ENCODE measurements at regions not wholly inside any gene's neighbourhood (a gene's known extent, or its start where the extent isn't known, plus 50 kb on each side); places are given as distances from the start of the nearest gene placed in this dataset.

DNA sequence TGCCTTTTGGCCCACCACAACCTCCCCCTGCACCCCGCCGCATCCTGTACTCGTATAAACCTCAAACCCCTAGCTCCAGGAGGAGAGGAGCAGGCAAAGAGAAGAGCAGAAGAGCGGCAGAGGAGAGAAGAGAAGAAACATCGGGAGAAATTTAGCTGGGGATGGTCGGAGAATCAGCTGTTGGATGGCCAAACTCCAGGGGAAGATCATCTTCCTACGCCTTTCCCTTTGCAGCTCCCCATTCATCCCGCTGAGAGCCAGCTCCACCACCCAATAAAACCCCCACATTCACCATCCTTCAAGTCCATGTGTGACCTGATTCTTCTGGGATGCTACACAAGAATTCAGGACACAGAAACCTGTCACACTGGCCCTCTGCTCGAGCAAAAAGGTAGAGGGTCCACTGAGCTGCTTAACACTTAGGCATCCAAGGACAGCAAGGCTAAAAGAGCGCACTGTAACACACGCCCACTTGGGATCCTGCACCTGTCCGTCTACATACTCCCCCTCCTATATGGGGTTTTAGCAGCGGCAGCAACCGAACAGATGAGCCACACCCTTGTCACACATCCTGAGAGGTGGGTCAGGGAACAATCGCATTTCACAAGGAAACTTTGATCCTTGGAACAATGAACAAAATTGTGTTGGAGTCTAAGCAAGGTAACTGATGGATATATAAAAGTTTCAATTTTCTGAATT lies 51.6 kb upstream of the MIR17HG start:
- H3K4me3 Mint-ChIP-seq (ENCODE audit: unreplicated experiment), result no peak overlapping the region
- no peaks in the 10 kb centered on the region for H3K27me3 Mint-ChIP-seq (ENCODE audit: unreplicated experiment)
- H3K9me3 Mint-ChIP-seq (ENCODE audit: unreplicated experiment), result no peaks in the 10 kb centered on the region
- no peaks in the 10 kb centered on the region for H3K4me1 Mint-ChIP-seq (ENCODE audit: unreplicated experiment)
- no peak for DNase-seq (ENCODE audit: low spot score)
- no peaks in the 10 kb centered on the region for H3K36me3 Mint-ChIP-seq (ENCODE audit: low read depth, unreplicated experiment)
- H3K27ac Mint-ChIP-seq (ENCODE audit: unreplicated experiment), result no peak overlapping the region
- TF ChIP-seq CTCF (IDR thresholded peaks at IDR 0.05; ENCODE audit: unreplicated experiment), result no peak

- H3K4me1 Mint-ChIP-seq (ENCODE audit: unreplicated experiment), result no peaks in the 10 kb centered on the region
- no peaks in the 10 kb centered on the region for H3K9me3 Mint-ChIP-seq (ENCODE audit: unreplicated experiment)
- TF ChIP-seq CTCF (IDR thresholded peaks at IDR 0.05; ENCODE audit: unreplicated experiment), result no peak
- H3K4me3 Mint-ChIP-seq (ENCODE audit: unreplicated experiment), result no peak overlapping the region
- no peaks in the 10 kb centered on the region for H3K27me3 Mint-ChIP-seq (ENCODE audit: unreplicated experiment)
- H3K27ac Mint-ChIP-seq (ENCODE audit: unreplicated experiment), result no peak overlapping the region
- H3K36me3 Mint-ChIP-seq (ENCODE audit: low read depth, unreplicated experiment), result no peaks in the 10 kb centered on the region
- DNase-seq (ENCODE audit: low spot score), result no peak
Measured at GRCh38 chr13:91297503-91297902, 50.0 kb upstream of the MIR17HG start.
